DND-41 (cell line): ENCODE measurements at regions not wholly inside any gene's neighbourhood (a gene's known extent, or its start where the extent isn't known, plus 50 kb on each side); places are given as distances from the start of the nearest gene placed in this dataset.

Experiments used
- ATAC-seq: fragments of 200-7000 bp; cut with Tn5 transposase; 3 replicates; pipeline ENCODE4 v1.9.1; 2021; ENCODE audit warnings: low read depth; ENCODE audit not compliant: insufficient read depth
- DNase-seq: peaks from one replicate; pipeline ENCODE4 v3.0.0-alpha.2; 2020
- H2AFZ ChIP-seq: 2 replicates; pipeline ENCODE4 v1.6.0; 2012; ENCODE audit warnings: low read depth, low read length
- H3K27ac ChIP-seq: 2 replicates; pipeline ENCODE4 v1.5.1; 2012; ENCODE audit warnings: low read length, inconsistent platforms
- H3K27me3 ChIP-seq: fragments of 200-600 bp; sonication (generic); 2 replicates; pipeline ENCODE4 v1.6.0; 2012; ENCODE audit warnings: low read length, mild to moderate bottlenecking, inconsistent platforms; ENCODE audit not compliant: insufficient read depth, poor library complexity
- H3K36me3 ChIP-seq: 2 replicates; pipeline ENCODE4 v1.5.1; 2012; ENCODE audit warnings: low read length, inconsistent platforms; ENCODE audit not compliant: insufficient read depth
- H3K4me1 ChIP-seq: 2 replicates; pipeline ENCODE4 v1.5.1; 2012; ENCODE audit warnings: mild to moderate bottlenecking, low read length; ENCODE audit not compliant: insufficient read depth
- H3K4me2 ChIP-seq: 2 replicates; pipeline ENCODE4 v1.6.0; 2012; ENCODE audit warnings: mild to moderate bottlenecking, moderate library complexity, low read length, inconsistent platforms; ENCODE audit not compliant: insufficient read depth
- H3K4me3 ChIP-seq, 2 experiments: fragments of 200-600 bp in 1 of 2; shearing (Covaris generic) in 1 of 2; 2 replicates each; pipeline ENCODE4 v1.5.1; 2012 to 2016; ENCODE audit warnings: inconsistent platforms in 2 of 2, low read length in 2 of 2, mild to moderate bottlenecking in 2 of 2, low read depth in 1 of 2, moderate library complexity in 1 of 2
- H3K79me2 ChIP-seq: 2 replicates; pipeline ENCODE4 v1.6.0; 2012; ENCODE audit warnings: low read length, inconsistent platforms; ENCODE audit not compliant: insufficient read depth
- H3K9ac ChIP-seq: 2 replicates; pipeline ENCODE4 v1.6.0; 2012; ENCODE audit warnings: low read depth, mild to moderate bottlenecking, inconsistent platforms, low read length, moderate library complexity
- H3K9me3 ChIP-seq: 2 replicates; pipeline ENCODE4 v1.5.1; 2012; ENCODE audit warnings: low read length, moderate library complexity, mild to moderate bottlenecking, inconsistent platforms; ENCODE audit not compliant: insufficient read depth, severe bottlenecking
- H4K20me1 ChIP-seq: 2 replicates; pipeline ENCODE4 v1.6.0; 2012; ENCODE audit warnings: low read length; ENCODE audit not compliant: insufficient read depth
- EZH2 ChIP-seq: IDR thresholded peaks from 3 replicates; pipeline ENCODE4 v1.6.1; 2012; ENCODE audit warnings: borderline replicate concordance, low read depth, mild to moderate bottlenecking, moderate library complexity, low read length, inconsistent platforms; ENCODE audit not compliant: severe bottlenecking
- TF ChIP-seq, protein P1 (sequence below): IDR thresholded peaks from 2 replicates; pipeline ENCODE4 v1.5.1; 2012; ENCODE audit warnings: borderline replicate concordance, low read length, moderate library complexity, mild to moderate bottlenecking; ENCODE audit not compliant: poor library complexity, severe bottlenecking; ENCODE audit errors: extremely low read depth

DNA sequence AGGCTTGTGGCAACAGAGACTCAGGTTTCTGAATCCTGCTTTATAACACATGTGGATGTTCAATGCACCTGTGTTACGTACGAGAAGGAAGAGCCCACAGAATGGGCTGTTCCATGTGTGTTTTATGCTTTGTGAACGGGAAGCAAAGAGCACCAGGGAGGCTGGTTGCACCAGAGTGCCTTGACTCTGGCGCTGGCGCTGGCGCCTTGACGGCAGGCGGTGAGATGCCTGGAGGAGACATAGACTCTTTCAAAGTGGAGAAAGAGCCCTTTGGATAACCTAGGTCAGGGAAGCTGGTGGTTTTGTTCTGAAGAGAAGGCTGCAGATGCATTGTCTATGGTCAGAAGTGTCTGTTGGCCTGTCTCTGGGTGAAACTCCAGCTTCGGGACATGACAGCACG, 80.2 kb upstream of the APCDD1 start:
- no peaks in the 10 kb centered on the region for H3K36me3 ChIP-seq
- no peaks in the 10 kb centered on the region for H3K4me1 ChIP-seq
- H3K27ac ChIP-seq = no peak overlapping the region
- no peak overlapping the region for H3K9ac ChIP-seq
- H2AFZ ChIP-seq = no peak overlapping the region
- H3K27me3 ChIP-seq = peaks cover 3% of the 10 kb centered on the region
- no peak for TF ChIP-seq EZH2
- TF ChIP-seq, protein P1, sequence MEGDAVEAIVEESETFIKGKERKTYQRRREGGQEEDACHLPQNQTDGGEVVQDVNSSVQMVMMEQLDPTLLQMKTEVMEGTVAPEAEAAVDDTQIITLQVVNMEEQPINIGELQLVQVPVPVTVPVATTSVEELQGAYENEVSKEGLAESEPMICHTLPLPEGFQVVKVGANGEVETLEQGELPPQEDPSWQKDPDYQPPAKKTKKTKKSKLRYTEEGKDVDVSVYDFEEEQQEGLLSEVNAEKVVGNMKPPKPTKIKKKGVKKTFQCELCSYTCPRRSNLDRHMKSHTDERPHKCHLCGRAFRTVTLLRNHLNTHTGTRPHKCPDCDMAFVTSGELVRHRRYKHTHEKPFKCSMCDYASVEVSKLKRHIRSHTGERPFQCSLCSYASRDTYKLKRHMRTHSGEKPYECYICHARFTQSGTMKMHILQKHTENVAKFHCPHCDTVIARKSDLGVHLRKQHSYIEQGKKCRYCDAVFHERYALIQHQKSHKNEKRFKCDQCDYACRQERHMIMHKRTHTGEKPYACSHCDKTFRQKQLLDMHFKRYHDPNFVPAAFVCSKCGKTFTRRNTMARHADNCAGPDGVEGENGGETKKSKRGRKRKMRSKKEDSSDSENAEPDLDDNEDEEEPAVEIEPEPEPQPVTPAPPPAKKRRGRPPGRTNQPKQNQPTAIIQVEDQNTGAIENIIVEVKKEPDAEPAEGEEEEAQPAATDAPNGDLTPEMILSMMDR = no peak
- ATAC-seq = no peak
- no peaks in the 10 kb centered on the region for H4K20me1 ChIP-seq
- H3K79me2 ChIP-seq = no peaks in the 10 kb centered on the region
- H3K9me3 ChIP-seq = no peaks in the 10 kb centered on the region
- no peak for DNase-seq
- H3K4me3 ChIP-seq = no peak overlapping the region
- H3K4me2 ChIP-seq = no peak overlapping the region

DNA sequence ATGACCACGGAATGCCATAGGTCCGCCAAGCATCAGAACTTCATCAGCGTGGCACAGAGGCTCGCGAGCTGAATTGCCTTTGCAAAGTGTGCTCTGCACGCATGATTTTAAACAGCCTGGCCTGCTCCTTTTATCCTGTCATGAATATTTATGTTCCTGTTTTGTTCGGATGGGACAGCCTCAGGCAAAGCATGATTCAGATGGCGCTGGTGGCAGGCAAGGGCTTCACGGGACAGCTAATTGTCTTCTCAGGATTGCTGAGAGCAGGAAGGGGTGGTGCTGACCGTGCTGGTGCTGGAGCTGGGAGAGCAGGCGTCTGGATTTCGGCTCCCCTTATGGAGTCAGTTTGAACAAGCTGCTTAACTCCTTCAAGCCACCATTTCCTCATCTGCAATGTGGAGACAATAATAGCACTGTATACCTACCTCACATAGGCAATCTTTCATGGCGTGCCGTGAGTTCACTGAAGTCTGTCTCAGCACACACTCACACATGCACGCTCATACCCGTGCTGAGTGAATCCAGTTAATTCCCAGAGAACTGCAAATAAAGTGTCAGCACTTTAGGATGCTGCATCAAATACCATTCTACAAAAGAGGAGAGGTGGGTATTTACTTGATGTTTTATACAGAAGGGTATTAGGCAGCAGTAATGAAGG, 79.7 kb upstream of the APCDD1 start:
- Histone ChIP-seq H3K4me3 (no peak overlapping the region), H3K4me2 (no peak overlapping the region), H4K20me1 (no peaks in the 10 kb centered on the region), H2AFZ (no peak overlapping the region), H3K27me3 (peaks cover 3% of the 10 kb centered on the region), H3K79me2 (no peaks in the 10 kb centered on the region), H3K4me1 (no peaks in the 10 kb centered on the region), H3K36me3 (no peaks in the 10 kb centered on the region), H3K9me3 (no peaks in the 10 kb centered on the region), H3K9ac (no peak overlapping the region), H3K27ac (no peak overlapping the region)
- TF ChIP-seq EZH2 = no peak
- TF ChIP-seq, protein P1 = no peak
- DNase-seq (no peak), ATAC-seq (no peak)

DNA sequence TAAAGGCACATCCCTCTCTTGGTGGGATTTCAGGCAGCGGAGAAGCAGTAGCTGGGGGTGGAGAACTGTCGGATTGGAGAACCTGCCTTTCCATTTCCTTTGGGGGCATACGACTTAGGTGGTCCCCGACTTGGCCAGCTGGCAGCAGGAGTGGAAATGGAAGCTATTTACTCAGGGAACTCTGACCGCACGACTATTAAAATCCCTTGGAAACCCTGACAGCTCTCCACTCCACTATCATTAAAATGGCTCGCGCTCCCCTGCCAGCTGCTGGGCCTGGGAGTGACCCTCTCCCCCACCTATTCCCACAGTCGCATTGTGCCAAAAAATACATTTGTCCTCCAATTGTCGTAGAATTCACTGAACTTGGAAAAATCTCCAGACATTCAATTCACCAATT, 77.7 kb upstream of the APCDD1 start:
- no peak for ATAC-seq
- no peak for DNase-seq

More for the DNA sequence above, 77.7 kb upstream of the APCDD1 start:
- Histone ChIP-seq H3K27me3 (peaks cover 3% of the 10 kb centered on the region), H3K4me3 (no peak overlapping the region), H3K4me1 (no peaks in the 10 kb centered on the region), H3K9ac (no peak overlapping the region), H3K79me2 (no peaks in the 10 kb centered on the region), H3K36me3 (no peaks in the 10 kb centered on the region), H3K27ac (no peak overlapping the region), H3K9me3 (no peaks in the 10 kb centered on the region), H3K4me2 (no peak overlapping the region), H2AFZ (no peak overlapping the region), H4K20me1 (no peaks in the 10 kb centered on the region)
- TF ChIP-seq, protein P1 = no peak
- no peak for TF ChIP-seq EZH2
